ENCODE measurements at regions not wholly inside any gene's neighbourhood (a gene's known extent, or its start where the extent isn't known, plus 50 kb on each side); places are given as distances from the start of the nearest gene placed in this dataset.

DNA sequence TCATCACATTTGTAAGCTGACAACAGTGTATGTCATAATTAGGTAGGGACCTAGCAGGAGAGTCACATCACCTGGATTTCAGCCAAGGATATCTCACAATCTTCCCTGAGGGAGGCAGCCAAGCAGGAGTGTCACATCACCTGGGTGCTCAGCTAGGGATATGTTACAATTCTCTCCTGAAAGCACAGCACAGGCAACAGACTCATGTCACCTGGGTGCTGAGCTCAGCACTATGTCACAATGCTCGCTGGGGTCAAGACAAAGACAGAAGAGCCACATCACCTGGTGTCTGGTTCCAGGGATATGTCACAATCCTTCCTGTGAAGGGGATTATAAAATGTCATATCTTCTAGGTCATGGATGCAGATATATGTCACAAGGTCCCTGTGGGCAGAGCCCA lies 123.7 kb downstream of the ZNF675 start:
- H3K4me3 ChIP-seq (ENCODE audit: control insufficient read depth in 2 of 3, extremely low read depth in 1 of 3, insufficient read depth in 2 of 3, low read depth in 1 of 3, low read length in 3 of 3), result no peak overlapping the region
- no peak overlapping the region for H3K9ac ChIP-seq (ENCODE audit: control insufficient read depth, extremely low read depth, insufficient read depth, low read length)
- no peaks in the 10 kb centered on the region for H3K36me3 ChIP-seq (ENCODE audit: control insufficient read depth in 2 of 2, extremely low read depth in 1 of 2, insufficient read depth in 2 of 2, low read length in 2 of 2)
- H3K27ac ChIP-seq (ENCODE audit: control insufficient read depth, insufficient read depth, low read length), result no peak overlapping the region
- no peaks in the 10 kb centered on the region for H4K20me1 ChIP-seq (ENCODE audit: control insufficient read depth, extremely low read depth, insufficient read depth, low read length)
- no peaks in the 10 kb centered on the region for H3K79me2 ChIP-seq (ENCODE audit: control insufficient read depth, insufficient read depth, low read length)
- no peaks in the 10 kb centered on the region for H3K27me3 ChIP-seq (ENCODE audit: control insufficient read depth, extremely low read depth, insufficient read depth, low read length)
- no peaks in the 10 kb centered on the region for H3K4me1 ChIP-seq (ENCODE audit: control insufficient read depth, extremely low read depth, insufficient read depth, low read length)
- DNase-seq (ENCODE audit: low read depth, low spot score) (no peak), FAIRE-seq (no peak)
- dilution Hi-C loops (cut with MboI; ENCODE audit: extremely low pct_ligation_motif_present, low sequenced_read_pairs), result no loop called here
- H2AFZ ChIP-seq (ENCODE audit: control insufficient read depth, low read length), result no peak overlapping the region
- no peaks in the 10 kb centered on the region for H3K9me3 ChIP-seq (ENCODE audit: control insufficient read depth, low read depth, low read length)
- TF ChIP-seq EZH2 (IDR thresholded peaks at IDR 0.05; ENCODE audit: low read length), result no peak
- TF ChIP-seq, protein P1, sequence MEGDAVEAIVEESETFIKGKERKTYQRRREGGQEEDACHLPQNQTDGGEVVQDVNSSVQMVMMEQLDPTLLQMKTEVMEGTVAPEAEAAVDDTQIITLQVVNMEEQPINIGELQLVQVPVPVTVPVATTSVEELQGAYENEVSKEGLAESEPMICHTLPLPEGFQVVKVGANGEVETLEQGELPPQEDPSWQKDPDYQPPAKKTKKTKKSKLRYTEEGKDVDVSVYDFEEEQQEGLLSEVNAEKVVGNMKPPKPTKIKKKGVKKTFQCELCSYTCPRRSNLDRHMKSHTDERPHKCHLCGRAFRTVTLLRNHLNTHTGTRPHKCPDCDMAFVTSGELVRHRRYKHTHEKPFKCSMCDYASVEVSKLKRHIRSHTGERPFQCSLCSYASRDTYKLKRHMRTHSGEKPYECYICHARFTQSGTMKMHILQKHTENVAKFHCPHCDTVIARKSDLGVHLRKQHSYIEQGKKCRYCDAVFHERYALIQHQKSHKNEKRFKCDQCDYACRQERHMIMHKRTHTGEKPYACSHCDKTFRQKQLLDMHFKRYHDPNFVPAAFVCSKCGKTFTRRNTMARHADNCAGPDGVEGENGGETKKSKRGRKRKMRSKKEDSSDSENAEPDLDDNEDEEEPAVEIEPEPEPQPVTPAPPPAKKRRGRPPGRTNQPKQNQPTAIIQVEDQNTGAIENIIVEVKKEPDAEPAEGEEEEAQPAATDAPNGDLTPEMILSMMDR (optimal IDR thresholded peaks at IDR 0.05 in 1 of 3, IDR thresholded peaks at IDR 0.05 in 1 of 3, conservative IDR thresholded peaks at IDR 0.05 in 1 of 3; ENCODE audit: extremely low read depth in 1 of 3, insufficient read depth in 2 of 3, low read length in 3 of 3), result no peak
- H3K4me2 ChIP-seq (ENCODE audit: control insufficient read depth, extremely low read depth, insufficient read depth, low read depth, low read length), result no peak overlapping the region
- H3K9me1 ChIP-seq (ENCODE audit: control insufficient read depth, extremely low read depth, insufficient read depth, low read length), result no peaks in the 10 kb centered on the region

GRCh38 chr19:23561341-23561740 lies 125.7 kb downstream of the ZNF675 start:
- no peaks in the 10 kb centered on the region for H3K9me3 ChIP-seq (ENCODE audit: control insufficient read depth, low read depth, low read length)
- no peak overlapping the region for H3K9ac ChIP-seq (ENCODE audit: control insufficient read depth, extremely low read depth, insufficient read depth, low read length)
- H3K27ac ChIP-seq (ENCODE audit: control insufficient read depth, insufficient read depth, low read length), result no peak overlapping the region
- no peak overlapping the region for H3K4me3 ChIP-seq (ENCODE audit: control insufficient read depth in 2 of 3, extremely low read depth in 1 of 3, insufficient read depth in 2 of 3, low read depth in 1 of 3, low read length in 3 of 3)
- DNase-seq (ENCODE audit: low read depth, low spot score) (no peak), FAIRE-seq (no peak)
- dilution Hi-C loops (cut with MboI; ENCODE audit: extremely low pct_ligation_motif_present, low sequenced_read_pairs), result no loop called here
- H3K9me1 ChIP-seq (ENCODE audit: control insufficient read depth, extremely low read depth, insufficient read depth, low read length), result no peaks in the 10 kb centered on the region
- no peaks in the 10 kb centered on the region for H3K4me1 ChIP-seq (ENCODE audit: control insufficient read depth, extremely low read depth, insufficient read depth, low read length)
- H3K36me3 ChIP-seq (ENCODE audit: control insufficient read depth in 2 of 2, extremely low read depth in 1 of 2, insufficient read depth in 2 of 2, low read length in 2 of 2), result no peaks in the 10 kb centered on the region
- no peaks in the 10 kb centered on the region for H4K20me1 ChIP-seq (ENCODE audit: control insufficient read depth, extremely low read depth, insufficient read depth, low read length)
- no peak for TF ChIP-seq EZH2 (IDR thresholded peaks at IDR 0.05; ENCODE audit: low read length)
- TF ChIP-seq, protein P1 (optimal IDR thresholded peaks at IDR 0.05 in 1 of 3, IDR thresholded peaks at IDR 0.05 in 1 of 3, conservative IDR thresholded peaks at IDR 0.05 in 1 of 3; ENCODE audit: extremely low read depth in 1 of 3, insufficient read depth in 2 of 3, low read length in 3 of 3), result no peak
- no peaks in the 10 kb centered on the region for H3K27me3 ChIP-seq (ENCODE audit: control insufficient read depth, extremely low read depth, insufficient read depth, low read length)
- H3K4me2 ChIP-seq (ENCODE audit: control insufficient read depth, extremely low read depth, insufficient read depth, low read depth, low read length), result no peak overlapping the region
- H3K79me2 ChIP-seq (ENCODE audit: control insufficient read depth, insufficient read depth, low read length), result no peaks in the 10 kb centered on the region
- no peak overlapping the region for H2AFZ ChIP-seq (ENCODE audit: control insufficient read depth, low read length)

Measured in keratinocyte (primary cell).